Non-pigmented ciliary epithelial cell (primary cell): ENCODE measurements at regions not wholly inside any gene's neighbourhood (a gene's known extent, or its start where the extent isn't known, plus 50 kb on each side); places are given as distances from the start of the nearest gene placed in this dataset.
A peak's percentile ranks its signal among the peaks of the same experiment; 100 is the strongest.

ENCODE experiments used
- DNase-seq: peaks from one replicate; pipeline ENCODE4 v3.0.0-alpha.2; 2010; ENCODE audit warnings: low read depth

DNA sequence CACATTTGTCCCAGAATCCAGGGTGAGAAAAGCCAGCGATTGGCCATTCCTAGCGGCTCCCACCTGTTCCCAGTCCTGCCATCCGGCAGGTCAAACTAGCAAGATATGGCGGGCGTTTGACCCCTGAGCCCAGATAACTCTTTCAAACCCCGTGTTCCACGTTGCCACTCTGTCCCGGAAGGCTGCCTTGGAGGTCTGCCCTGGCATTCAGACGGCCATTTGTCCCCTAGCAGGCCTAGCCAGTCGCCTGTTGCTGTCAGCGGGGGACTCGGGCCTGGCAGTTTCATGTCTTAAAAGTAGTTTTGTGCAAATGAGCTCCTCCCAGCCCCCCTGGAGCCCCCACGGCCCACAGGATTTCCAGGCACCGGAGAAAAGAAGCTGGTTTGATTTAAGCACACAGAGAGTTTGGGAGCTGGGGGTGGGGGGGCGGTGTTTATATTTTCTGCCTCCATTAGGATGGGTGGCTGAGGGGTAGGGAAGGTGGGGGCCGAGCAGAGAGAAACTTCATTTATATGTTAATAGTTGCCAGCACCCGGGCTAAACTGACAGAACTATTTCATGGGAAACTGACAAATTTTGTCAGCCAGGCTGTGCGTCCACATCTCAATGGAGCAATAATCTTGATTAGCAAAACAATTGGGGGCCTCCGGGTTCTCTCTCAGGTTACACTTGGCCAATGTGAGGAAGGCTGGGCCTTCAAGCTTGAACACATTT is 240.9 kb upstream of the SALL1 start:
- no peak for DNase-seq

DNA sequence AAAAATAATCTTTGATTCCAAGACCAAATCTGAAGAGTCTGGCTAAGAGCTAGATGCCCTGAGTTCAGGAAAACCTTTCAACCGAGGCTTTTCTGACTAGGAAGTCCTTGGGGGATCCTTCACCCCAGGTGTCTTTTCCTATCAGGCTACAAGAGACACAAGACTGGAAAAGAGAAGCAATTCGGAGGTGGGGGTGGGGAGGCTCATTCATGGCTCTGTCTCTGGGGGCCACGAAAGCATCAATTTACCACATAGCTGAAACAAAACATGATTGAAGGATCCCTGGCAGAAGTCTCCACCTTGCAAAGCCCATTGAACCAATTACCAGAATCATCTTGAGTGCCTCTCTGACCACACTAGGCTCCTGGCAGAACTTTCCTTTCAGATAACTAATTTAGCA is 239.8 kb upstream of the SALL1 start:
- DNase-seq: no peak

DNA sequence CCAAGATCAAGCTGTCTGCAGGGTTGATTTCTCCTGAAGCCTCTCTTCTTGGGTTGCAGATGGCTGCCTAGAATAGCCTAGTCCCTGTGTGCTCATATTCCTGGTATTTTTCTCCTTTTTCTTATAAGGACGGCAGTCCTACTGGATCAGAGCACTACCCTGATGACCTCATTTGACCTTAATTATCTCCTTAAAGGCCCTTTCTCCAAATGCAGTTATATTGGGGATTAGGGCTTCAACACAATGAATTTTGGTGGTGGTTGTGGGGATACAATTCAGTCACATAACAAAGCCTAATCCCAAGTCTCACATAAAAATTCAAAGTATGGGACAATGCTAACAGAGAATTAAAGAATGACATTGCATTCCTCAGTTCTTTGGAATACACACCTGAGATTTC is 238.8 kb upstream of the SALL1 start:
- DNase-seq: no peak

DNA sequence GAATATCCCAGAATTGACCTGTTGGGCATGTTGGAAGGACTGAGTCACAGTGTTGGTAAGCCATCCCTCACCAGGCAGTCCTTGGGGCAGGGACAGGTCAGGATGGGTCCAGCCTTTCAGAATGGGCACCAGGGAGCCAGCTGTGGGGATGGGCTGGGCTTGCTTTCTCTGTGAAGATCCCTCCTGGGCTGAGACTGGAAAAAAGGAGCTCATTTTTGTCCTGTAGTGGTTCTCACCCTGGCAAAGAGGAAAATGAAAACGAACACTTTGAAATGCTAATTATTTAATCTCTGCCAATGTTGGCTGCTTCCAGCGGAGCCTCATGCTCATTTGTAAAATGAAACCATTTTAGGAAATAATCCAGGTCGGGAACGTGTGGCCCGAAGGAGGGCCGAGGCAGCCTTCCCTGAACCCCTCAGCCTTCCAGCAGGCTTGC is 237.5 kb upstream of the SALL1 start:
- no peak for DNase-seq

DNA sequence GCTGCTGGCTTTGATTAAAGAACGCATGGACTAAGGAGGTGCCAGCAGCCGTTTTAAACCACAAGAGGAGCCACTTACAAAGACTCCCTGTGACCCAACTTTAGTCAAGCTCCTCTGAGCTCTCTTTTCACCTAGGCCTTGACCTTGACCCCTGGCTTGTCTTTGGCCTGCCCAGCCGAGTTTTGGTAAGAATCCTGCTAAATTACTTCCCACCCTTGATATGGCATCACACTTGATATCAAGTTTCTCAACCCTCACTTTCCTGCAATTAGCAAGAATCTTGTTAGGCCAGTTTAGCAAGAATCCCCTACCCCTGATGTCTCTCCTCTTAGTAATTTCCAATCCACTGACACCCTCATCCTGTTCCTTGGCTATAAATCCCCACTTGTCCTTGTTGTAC is 232.8 kb upstream of the SALL1 start:
- DNase-seq: no peak

DNA sequence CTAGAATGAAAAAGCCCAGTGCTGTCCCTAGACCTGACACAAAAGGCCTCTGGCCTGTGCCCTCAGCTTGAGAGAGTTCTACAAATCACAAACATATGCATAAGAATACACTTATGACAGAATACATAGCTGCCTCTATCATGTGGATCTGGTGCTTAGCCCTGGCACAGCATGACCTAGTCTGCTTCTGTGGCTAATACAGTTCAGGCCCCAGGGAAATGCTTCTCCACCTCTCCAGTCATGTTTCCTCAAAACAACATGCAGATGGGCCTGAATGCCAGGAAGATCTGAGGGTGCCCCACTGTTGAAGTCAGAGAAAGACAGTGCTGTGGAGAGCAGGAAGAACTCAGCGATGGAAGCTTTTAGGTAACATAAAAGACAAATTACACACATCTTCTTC is 231.9 kb upstream of the SALL1 start:
- no peak for DNase-seq

DNA sequence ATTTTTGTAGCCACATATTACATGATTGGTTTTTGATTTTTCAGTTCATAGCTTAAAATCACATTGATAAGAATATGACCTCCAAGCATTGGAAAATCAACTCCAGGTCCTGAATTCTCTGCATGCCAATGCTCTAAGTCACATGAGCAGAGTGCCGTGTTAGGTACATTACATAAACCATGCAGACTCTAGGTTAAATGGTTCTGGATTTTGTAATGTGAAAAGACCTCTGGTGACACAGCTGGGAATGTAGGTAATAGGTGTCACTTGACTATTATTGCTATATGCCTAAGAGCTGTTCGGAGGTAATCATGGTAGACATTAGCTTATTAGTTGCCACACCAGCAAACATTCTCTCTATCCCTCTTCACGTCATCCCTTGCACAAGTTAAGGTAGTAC is 231.1 kb upstream of the SALL1 start:
- no peak for DNase-seq

DNA sequence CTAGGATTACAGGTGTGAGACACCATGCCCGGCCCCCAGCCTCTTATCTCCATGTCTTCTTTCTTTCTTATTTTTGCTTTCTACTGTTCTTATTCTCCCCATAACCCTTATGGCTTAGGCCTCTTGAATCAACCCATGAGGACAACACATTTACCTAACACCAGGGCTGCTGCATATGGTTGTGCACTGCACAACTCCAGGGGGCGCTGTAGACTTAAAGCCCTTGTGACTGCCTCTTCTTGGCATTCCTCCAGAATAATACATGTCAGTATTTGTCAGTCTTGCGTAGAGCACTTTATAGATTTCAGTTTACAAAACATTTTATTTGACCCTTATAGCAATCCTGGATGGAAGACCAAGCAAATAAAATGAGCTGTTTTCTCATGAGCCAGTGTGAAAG is 225.0 kb upstream of the SALL1 start:
- no peak for DNase-seq

DNA sequence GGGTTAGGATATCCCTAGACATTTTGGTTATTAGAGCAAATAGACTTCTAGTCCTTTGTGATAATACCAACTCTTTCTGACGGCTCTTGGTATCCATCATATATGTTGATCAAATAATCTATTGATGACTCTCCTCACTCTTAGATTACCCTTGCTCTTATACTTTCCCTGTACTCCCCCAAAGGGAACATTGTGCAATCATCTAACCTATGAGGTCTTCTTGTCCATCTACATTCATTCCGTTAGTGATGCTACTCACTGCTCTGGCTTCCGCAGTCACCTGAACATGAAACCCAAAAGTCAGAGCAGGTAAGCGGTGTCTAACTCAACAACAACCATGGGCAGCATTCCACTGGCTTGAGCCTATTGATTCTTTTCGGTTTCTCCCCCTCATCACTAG is 223.7 kb upstream of the SALL1 start:
- DNase-seq: no peak

DNA sequence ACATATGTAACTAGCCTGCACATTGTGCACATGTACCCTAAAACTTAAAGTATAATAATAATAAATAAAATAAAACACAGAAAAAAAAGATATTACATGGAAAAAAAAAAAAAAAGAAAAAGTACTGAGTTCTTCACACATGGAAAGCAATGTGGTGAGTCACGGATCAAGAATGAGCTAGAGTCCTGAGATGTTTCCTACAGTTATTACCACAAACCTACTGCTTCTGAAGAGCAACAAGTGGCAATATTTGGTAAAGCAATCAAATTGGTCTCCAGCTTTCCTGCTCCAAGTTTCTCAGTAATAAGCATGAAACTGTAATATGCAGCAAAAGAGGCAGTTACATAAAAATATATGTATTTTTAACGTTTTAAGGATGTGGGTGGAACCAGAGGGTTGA is 223.3 kb upstream of the SALL1 start:
- peak; percentile 76 for DNase-seq

DNA sequence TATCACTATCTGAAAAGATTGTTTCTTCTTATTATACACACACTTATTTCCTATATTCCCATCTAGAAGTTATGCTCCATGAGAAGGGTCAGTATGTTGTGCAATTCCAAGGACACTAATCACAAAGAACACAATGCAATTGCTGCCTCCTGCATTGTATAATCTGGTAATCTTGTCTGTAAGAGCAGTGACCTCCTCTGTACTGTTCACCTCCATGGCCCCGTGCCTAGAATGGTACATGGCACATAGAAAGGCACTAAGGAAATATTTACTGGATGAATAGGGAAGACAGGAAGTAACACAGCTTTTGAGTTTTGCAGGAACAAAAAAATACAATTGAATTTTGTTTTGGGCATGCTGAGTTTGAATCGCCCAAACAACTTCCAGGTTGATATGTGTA is 214.6 kb upstream of the SALL1 start:
- no peak for DNase-seq

DNA sequence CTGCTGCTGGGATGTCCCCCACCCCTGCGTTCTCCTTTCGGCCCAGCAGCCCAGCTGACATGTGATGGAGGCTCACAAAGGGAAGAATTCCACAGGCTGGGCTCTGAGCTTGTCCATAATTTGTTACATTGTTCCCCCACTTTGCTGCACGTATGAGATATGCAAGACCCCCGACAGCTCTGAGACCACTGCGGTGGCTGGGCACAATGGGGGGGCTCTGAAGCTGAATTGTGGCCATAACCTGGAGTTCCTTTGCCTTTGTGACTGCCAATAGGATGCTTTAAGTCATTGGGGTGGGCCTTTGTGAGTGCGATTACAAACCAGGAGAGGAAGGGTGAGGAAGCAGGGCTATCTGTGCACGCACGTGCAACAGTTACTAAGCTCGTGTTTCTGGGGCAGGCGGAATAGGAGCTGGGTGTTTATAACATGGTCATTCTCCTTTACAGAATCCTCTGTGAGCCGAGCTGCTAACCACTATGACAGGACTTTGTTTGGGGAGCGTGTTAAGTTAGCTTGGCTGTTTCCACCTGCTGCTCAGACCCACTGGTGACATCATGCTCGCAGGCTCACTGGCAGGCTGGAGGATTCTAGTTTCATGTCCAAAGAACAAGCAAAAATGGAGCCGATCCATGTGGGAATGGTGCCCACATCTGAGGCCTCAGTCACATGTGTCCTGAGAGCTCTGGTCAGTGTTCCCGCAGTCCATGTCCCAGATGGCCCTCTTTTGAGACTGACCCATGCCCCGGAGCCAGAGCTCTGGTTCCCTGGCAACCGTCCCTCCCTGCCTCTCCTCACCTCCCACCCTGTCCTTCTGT is 208.3 kb upstream of the SALL1 start:
- DNase-seq: no peak

DNA sequence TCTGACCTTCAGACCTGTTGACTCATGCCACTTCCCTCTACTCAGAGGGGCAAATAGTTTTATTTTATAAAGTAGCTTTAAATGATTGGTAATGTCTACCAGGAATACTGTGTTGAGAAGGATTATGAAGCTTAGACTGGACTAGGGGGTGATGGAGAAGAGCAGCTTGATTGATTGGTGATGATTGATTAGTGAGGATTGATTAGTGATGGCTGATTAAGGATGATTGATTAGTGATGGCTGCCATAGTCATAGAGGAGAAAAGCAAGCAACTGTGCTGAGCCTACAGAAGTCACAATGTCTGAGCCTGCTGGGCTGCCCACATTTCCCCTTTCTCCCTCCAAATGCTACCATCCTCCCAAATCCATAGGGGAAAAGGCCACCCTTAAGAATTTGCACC is 206.8 kb upstream of the SALL1 start:
- DNase-seq: no peak

DNA sequence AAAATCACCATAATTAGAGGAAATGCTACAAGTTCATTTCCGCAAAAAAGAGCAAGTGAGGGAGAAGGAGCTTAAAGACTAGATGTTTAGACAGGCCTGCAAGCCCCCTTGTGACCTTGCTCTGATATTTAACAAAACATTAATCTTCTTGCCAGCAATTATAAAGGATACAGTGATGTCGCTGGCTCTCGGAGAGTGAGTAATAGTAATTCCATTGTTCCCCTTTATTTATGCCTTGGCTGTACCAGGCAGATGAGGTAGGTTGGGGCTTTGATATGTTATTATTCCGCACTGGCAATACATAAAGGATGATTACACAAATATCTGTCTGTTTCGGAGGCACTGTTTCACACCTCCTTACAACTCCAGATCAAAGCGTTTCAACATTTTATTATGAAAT is 204.8 kb upstream of the SALL1 start:
- no peak for DNase-seq

DNA sequence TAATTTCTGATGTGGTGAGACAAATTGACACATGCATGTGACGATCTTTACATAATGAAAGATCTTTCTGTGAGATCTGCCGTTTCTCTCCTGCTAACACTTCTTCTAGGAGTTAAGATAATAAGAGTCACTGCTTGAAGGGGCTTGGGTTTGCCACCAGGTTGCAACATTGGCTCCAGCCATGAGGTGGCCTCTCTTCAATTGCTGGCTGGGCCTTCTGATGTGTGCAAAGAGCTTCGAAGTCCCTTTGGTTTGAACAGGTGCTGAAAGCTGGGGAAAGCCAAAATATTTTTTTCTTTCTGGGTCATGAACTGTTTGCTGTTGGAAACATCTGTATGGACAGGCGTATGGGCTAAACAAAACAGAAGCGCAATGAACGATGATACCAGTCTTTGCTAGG is 204.1 kb upstream of the SALL1 start:
- DNase-seq: no peak

DNA sequence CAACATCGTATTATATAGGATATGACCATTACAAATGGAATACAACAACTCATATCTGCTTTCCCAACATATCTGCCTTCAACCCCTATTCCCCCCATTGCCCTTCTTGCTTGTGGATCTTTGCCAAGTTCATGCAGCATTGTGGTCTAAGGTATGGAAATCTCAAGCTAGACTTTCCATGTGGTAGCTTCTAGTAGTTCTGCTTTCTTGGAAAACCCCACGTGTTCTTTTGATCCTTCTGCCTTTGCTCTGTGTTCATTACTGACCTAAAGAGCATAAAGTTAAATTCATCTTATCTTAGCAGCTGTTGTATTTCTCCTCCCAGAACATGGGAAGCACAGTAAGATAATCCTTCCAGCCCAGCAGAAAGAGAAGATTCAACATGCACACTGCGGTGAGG is 202.0 kb upstream of the SALL1 start:
- no peak for DNase-seq

DNA sequence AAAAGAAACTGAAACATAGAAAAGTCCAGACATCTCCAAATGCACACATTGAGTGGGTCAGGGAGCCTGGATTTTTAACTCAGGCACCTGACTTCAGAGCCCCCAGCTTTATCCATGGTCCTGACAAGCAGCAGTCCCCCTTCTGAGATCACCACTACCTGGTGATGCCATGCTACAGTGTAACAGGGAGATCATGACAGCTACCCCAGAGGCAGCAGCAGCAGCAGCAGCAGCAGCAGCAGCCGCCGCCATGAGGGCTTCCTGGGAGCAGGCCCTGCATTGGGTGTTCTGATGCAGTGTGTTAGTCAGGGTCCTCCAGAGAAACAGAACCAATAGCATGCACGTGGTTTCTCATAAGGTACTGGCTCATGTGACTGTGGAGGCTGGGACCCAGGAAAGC is 198.6 kb upstream of the SALL1 start:
- no peak for DNase-seq

DNA sequence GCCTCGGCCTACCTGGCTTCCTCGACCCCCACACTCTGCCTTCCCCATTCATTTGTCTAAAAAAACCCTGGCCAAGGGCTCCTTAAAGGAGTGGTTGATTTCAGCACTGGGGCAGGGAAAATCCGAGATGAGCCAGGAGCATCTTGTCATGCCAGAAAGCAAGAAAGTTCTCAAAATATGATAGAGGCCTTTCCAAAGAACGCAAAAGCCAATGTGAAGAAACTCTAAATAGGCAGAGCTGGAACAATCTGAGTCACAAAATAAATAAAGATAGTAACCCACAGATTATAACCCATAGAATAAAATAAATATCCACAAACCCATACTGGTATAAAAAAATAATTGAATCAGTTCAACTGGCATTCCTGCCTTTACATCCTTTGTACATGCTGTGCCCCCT is 192.3 kb upstream of the SALL1 start:
- no peak for DNase-seq

DNA sequence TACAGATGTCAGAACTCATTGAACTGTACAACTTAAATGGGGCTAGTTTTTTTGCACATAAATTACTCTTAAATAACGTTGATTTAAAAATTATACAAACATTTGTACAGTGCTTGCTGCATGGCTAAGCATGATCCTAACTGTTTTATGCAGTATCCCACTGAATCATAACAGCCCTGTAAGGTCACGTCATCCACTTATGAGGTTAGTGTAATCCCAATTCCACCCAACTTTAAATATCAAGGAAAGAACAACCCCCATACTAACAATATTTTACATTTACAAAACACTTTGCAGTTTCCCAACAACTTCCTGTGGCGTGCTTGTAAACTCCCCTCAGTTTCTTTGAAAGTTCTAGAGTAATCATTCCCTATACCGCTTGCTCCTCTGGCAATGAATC is 190.1 kb upstream of the SALL1 start:
- DNase-seq: no peak

DNA sequence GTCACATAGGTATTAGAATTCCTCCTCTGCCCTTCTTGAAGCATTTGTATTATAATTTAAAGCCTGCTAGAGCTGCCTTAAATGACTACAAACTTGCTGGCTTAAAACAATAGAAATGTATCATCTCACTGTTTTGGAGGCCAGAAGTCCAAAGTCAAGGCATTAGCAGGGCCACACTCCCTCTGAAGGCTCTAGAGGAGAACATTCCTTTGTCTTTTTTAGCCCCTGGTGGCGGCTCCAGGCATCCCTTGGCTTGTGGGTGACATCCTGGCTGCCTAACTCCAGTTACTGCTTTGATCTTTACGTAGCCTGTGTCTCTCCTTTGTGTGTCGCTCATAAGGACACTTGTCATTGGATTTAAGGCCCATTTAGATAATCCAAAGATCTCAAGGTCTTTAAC is 186.6 kb upstream of the SALL1 start:
- no peak for DNase-seq

DNA sequence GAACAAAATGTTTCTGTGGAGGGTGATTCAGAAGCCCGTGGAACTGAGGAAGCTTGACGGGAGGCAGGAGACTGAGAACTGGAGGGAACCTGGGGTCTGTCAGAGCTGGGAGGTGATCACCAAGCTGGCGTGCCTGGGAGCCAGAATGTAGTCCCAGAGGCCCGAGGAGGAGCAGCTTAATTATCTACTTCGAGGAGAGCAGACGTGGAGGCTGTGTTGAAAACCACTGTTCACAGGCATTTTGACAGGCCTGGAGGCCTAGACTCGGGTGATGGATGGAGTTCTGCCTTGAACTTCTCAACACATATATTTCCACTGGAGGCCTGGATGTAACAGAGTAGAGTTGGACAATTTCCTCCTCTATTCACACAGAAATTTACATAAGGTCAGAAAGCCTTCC is 177.7 kb upstream of the SALL1 start:
- DNase-seq: no peak

DNA sequence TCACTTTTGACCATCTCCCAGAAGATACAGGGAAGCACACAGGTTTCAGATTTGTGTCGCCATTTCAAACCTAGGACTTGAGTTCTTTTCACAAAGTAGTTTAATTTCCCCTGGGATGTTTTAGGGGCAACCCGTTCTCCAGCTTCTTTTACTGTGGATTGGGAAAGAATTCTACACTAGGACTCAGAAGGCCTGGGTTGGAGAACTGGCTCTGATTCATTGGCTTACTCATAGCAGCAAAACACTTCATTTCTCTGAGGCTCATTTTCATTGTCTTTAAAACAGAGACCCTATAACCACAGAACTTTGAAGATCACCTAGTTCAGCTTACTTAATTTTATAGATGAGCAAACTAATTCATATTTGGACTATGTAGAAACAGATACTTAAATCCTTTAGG is 175.9 kb upstream of the SALL1 start:
- no peak for DNase-seq

DNA sequence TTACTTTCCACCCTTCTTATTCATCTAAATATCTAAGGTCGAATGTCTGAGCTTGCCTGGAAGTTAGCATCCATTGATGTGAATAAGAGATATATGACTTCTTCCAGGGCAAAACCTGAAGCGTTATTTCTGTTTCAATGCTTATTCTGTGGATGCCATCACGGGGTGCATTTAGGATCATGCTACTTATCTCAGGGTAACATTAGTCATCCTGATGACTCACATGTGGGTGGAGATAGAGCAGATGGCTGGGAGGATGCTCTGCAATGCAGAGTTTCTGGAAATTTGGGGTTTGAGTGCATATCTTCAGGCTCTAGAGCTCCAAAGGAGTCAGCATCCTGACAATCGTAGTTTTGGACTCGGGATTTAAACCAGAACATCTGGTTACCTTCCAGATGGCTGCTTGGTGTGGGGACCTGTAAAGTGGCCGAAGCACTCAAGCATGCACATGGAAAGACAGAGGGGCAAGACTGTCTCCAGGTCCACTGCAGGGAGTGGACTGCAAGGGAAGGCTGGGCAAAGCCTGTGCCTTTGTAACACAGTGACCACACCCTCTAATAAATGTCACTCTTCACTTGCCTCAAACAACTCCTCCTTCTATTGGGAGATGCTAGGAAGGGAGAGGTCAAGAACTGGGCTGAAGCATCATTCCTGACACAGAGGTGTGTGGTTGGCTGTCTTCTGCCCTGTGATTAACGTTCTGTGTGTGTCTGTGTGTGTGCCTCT is 175.2 kb upstream of the SALL1 start:
- DNase-seq: peak; percentile 59
